ENCODE measurements at regions not wholly inside any gene's neighbourhood (a gene's known extent, or its start where the extent isn't known, plus 50 kb on each side); places are given as distances from the start of the nearest gene placed in this dataset.
A peak's percentile ranks its signal among the peaks of the same experiment; 100 is the strongest.

DNA sequence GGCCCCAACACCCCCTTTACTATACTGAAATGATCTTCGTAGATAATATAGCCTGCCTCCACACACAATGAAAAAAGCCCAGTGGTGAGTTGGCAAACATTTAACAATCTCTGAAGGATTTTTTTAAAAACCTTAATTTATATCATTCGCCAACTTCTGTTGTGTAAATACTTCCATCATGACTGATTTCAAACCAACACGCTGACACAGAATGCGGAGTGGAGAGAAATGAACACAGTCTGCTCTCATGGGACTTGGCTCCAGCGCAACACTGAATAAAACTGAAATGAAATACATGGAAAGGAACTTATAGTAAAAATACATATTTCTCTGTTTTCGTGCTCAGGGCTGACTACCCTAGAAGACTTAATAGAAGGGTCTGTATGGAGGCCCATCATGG, 61.3 kb upstream of the WNT11 start:
- TF ChIP-seq, protein P1, sequence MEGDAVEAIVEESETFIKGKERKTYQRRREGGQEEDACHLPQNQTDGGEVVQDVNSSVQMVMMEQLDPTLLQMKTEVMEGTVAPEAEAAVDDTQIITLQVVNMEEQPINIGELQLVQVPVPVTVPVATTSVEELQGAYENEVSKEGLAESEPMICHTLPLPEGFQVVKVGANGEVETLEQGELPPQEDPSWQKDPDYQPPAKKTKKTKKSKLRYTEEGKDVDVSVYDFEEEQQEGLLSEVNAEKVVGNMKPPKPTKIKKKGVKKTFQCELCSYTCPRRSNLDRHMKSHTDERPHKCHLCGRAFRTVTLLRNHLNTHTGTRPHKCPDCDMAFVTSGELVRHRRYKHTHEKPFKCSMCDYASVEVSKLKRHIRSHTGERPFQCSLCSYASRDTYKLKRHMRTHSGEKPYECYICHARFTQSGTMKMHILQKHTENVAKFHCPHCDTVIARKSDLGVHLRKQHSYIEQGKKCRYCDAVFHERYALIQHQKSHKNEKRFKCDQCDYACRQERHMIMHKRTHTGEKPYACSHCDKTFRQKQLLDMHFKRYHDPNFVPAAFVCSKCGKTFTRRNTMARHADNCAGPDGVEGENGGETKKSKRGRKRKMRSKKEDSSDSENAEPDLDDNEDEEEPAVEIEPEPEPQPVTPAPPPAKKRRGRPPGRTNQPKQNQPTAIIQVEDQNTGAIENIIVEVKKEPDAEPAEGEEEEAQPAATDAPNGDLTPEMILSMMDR (IDR thresholded peaks at IDR 0.05; ENCODE audit: insufficient read depth, low read length, poor library complexity, severe bottlenecking): no peak
- no peaks in the 10 kb centered on the region for H3K36me3 ChIP-seq (ENCODE audit: control insufficient read depth, insufficient read depth, low read length)
- H3K27me3 ChIP-seq (ENCODE audit: control insufficient read depth, insufficient read depth, low read length): peaks cover 9% of the 10 kb centered on the region
- no peak overlapping the region for H3K4me3 ChIP-seq (ENCODE audit: low read depth, low read length)
- no peak for DNase-seq (ENCODE audit: low read depth)

- no peaks in the 10 kb centered on the region for H3K36me3 ChIP-seq (ENCODE audit: control insufficient read depth, insufficient read depth, low read length)
- peaks cover 18% of the 10 kb centered on the region for H3K27me3 ChIP-seq (ENCODE audit: control insufficient read depth, insufficient read depth, low read length)
- peak; percentile 63 for DNase-seq (ENCODE audit: low read depth)
- no peak overlapping the region for H3K4me3 ChIP-seq (ENCODE audit: low read depth, low read length)
- TF ChIP-seq, protein P1 (IDR thresholded peaks at IDR 0.05; ENCODE audit: insufficient read depth, low read length, poor library complexity, severe bottlenecking): no peak
These were observed 60.2 kb upstream of the WNT11 start for GRCh38 chr11:76266286-76267100.

GRCh38 chr11:76265771-76266241, 59.5 kb upstream of the WNT11 start:
- Histone ChIP-seq H3K27me3 (ENCODE audit: control insufficient read depth, insufficient read depth, low read length) (peaks cover 18% of the 10 kb centered on the region), H3K36me3 (ENCODE audit: control insufficient read depth, insufficient read depth, low read length) (no peaks in the 10 kb centered on the region), H3K4me3 (ENCODE audit: low read depth, low read length) (no peak overlapping the region)
- TF ChIP-seq, protein P1 (IDR thresholded peaks at IDR 0.05; ENCODE audit: insufficient read depth, low read length, poor library complexity, severe bottlenecking): no peak
- no peak for DNase-seq (ENCODE audit: low read depth)

DNA sequence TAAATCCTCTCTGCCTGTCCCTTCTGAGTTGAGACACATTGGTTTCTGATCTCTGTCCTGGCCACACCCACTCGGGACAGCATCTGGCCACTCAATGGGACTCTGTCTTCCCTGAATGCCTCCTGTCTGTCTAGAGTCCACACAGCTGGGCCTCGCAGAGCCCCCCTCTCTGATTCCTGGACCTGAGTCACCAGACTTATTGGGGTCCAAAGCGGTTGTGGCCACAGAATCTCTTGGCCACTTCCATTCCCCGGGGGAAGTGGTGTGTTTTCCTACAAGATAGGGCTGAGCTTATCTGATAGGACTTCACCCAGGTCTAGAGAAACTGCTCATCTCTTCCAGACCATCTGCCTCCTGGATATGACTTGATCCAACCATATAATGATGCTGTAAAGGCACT, 57.4 kb upstream of the WNT11 start:
- H3K4me3 ChIP-seq (ENCODE audit: low read depth, low read length): no peak overlapping the region

DNA sequence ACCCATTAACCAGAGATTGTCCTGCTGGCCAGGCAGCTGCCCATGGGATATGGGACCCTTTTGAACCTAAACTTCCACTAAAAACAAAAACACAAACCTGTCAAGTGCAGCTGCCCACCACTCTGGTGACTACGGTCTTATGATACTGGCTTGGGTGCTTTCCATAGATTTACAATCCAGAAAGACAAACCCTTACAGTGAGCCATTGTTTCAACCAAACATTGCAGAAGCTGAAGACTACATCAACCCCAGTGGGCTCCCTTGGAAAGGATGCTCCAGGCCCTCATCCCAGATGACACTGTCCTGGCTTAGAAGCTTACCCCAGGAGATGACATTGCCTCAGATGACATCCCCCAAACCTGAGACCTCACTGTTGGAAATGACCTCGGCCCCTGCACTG, 56.9 kb upstream of the WNT11 start:
- DNase-seq (ENCODE audit: low read depth): no peak
- TF ChIP-seq, protein P1 (IDR thresholded peaks at IDR 0.05; ENCODE audit: insufficient read depth, low read length, poor library complexity, severe bottlenecking): no peak
- Histone ChIP-seq H3K36me3 (ENCODE audit: control insufficient read depth, insufficient read depth, low read length) (no peaks in the 10 kb centered on the region), H3K27me3 (ENCODE audit: control insufficient read depth, insufficient read depth, low read length) (peaks cover 33% of the 10 kb centered on the region), H3K4me3 (ENCODE audit: low read depth, low read length) (no peak overlapping the region)

More for the DNA sequence above, 57.4 kb upstream of the WNT11 start:
- Histone ChIP-seq H3K36me3 (ENCODE audit: control insufficient read depth, insufficient read depth, low read length) (no peaks in the 10 kb centered on the region), H3K27me3 (ENCODE audit: control insufficient read depth, insufficient read depth, low read length) (peaks cover 28% of the 10 kb centered on the region)
- DNase-seq (ENCODE audit: low read depth): no peak
- TF ChIP-seq, protein P1 (IDR thresholded peaks at IDR 0.05; ENCODE audit: insufficient read depth, low read length, poor library complexity, severe bottlenecking): no peak

Measured in kidney epithelial cell (primary cell).